ENCODE measurements at regions not wholly inside any gene's neighbourhood (a gene's known extent, or its start where the extent isn't known, plus 50 kb on each side); places are given as distances from the start of the nearest gene placed in this dataset.

DNA sequence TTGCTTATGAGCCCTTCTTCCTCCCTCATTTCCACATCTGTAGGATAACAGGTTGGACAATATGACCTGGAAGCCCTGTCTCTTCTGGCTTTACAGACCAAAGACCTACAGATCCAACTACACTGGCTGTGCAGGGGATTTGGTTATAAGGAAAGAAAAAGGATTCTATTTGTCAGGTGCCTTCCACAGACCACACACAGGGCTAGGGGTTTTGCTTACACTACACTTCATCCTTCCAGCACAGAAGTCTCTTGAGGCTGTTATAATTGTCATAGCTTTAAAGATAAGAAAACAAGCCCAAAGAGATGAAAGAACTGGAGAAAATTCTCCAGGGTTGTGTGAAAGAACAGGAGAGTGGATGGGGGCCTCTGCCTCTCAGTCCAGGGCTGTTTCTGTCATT lies 302.6 kb downstream of the MYCN start:
- TF ChIP-seq FOXA1 (IDR thresholded peaks at IDR 0.05): no peak
- TF ChIP-seq FOXK2 (IDR thresholded peaks at IDR 0.05): no peak
- TF ChIP-seq LEF1 (IDR thresholded peaks at IDR 0.05; ENCODE audit: borderline replicate concordance): no peak
- no peak for TF ChIP-seq FOXM1 (IDR thresholded peaks at IDR 0.05; ENCODE audit: borderline replicate concordance)
- no peak for TF ChIP-seq NFRKB (IDR thresholded peaks at IDR 0.05)
- TF ChIP-seq ARNT (IDR thresholded peaks at IDR 0.05): no peak
- no peak for TF ChIP-seq ELF4 (IDR thresholded peaks at IDR 0.05)
